ENCODE measurements at regions not wholly inside any gene's neighbourhood (a gene's known extent, or its start where the extent isn't known, plus 50 kb on each side); places are given as distances from the start of the nearest gene placed in this dataset.

DNA sequence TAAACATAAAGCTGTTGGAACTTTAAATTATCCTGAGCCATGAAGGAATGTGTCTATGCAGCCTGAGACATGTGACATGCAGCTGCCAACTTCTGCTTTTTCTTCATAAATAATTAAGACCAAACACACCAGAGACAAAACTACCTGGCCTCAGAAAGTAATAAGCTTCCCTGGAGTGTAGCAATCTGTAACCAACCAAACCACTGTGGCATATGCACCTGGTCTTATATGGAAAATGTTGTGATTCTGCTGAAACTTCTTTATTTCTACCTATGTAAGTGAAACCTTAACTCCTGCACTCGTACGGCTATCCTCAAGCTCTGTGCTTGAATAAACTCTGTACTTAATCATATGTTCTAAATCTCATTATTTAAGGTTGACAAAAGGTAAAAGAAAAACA lies 515.0 kb downstream of the TMEM182 start:
- Histone ChIP-seq H2BK12ac (ENCODE audit: low read depth, low read length) (no peak overlapping the region), H3K79me1 (ENCODE audit: low read depth, low read length) (no peaks in the 10 kb centered on the region), H3K9ac (replicated peaks in 1 of 4; ENCODE audit: extremely low read depth in 1 of 4, low read depth in 3 of 4, low read length in 3 of 4) (no peak overlapping the region), H2BK20ac (ENCODE audit: low read length) (no peak overlapping the region), H2AK5ac (ENCODE audit: low read depth, low read length) (no peak overlapping the region), H4K91ac (replicated peaks; ENCODE audit: insufficient read length, low read length) (no peak overlapping the region), H3K14ac (ENCODE audit: insufficient read length) (no peak overlapping the region), H3K23me2 (ENCODE audit: low read depth, low read length) (no peaks in the 10 kb centered on the region), H3K36me3 (ENCODE audit: control insufficient read depth in 2 of 4, insufficient read depth in 4 of 4, low read length in 3 of 4) (no peaks in the 10 kb centered on the region), H3K79me2 (ENCODE audit: control insufficient read depth in 1 of 2, insufficient read depth in 2 of 2, low read length in 2 of 2) (no peaks in the 10 kb centered on the region), H3K56ac (replicated peaks; ENCODE audit: insufficient read length, low read depth, low read length) (no peak overlapping the region), H3K4me1 (replicated peaks in 1 of 4; ENCODE audit: control insufficient read depth in 3 of 4, insufficient read depth in 4 of 4, low read length in 3 of 4) (no peaks in the 10 kb centered on the region), H2BK15ac (ENCODE audit: low read length) (no peak overlapping the region), H3K4ac (replicated peaks; ENCODE audit: insufficient read length, low read depth, low read length) (no peak overlapping the region), H2BK5ac (ENCODE audit: low read depth, low read length) (no peak overlapping the region), H2AFZ (ENCODE audit: low read length) (no peak overlapping the region), H3K27me3 (replicated peaks in 1 of 4; ENCODE audit: control insufficient read depth in 3 of 4, extremely low read depth in 1 of 4, insufficient read depth in 3 of 4, low read length in 3 of 4) (no peaks in the 10 kb centered on the region), H3K27ac (ENCODE audit: low read depth, low read length) (no peak overlapping the region), H3K4me2 (ENCODE audit: insufficient read depth in 1 of 2, low read depth in 2 of 2, low read length in 2 of 2) (no peak overlapping the region), H4K5ac (ENCODE audit: insufficient read length, low read depth, low read length) (no peak overlapping the region), H2BK120ac (replicated peaks; ENCODE audit: low read depth, low read length) (no peak overlapping the region), H3K9me3 (ENCODE audit: insufficient read depth in 2 of 2, low read depth in 1 of 2, low read length in 1 of 2) (peaks cover 5 to 12% of the 10 kb centered on the region in 2 experiments; a peak in 3 of 4 replicates), H4K8ac (ENCODE audit: extremely low read depth, insufficient read depth, low read length) (no peak overlapping the region), H4K20me1 (replicated peaks in 1 of 2; ENCODE audit: control insufficient read depth in 1 of 2, insufficient read depth in 2 of 2, low read length in 2 of 2) (no peaks in the 10 kb centered on the region), H3K4me3 (ENCODE audit: extremely low read depth in 1 of 4, insufficient read depth in 2 of 4, low read depth in 3 of 4, low read length in 4 of 4) (no peak overlapping the region), H3K23ac (ENCODE audit: insufficient read length) (no peak overlapping the region), H3K18ac (ENCODE audit: extremely low read depth, low read length) (no peak overlapping the region)
- CTCF ChIA-PET (ENCODE audit: partially characterized antibody), result no interaction called here
- WGBS, 2 experiments (ENCODE audit: extremely low coverage in 1 of 2, insufficient coverage in 1 of 2, insufficient read length in 1 of 2, insufficient replicate concordance in 2 of 2, low coverage in 1 of 2, low lambda C conversion rate in 2 of 2, missing lambda C conversion rate in 1 of 2), result 94% methylated on average over 2 of the region's 2 CpGs; no CpG with 5 or more reads in 1 of the 2 experiments
- no peak for FAIRE-seq
- no peak for DNase-seq (ENCODE audit: low read depth in 1 of 2, low spot score in 2 of 2)
- POLR2A ChIA-PET (ENCODE audit: partially characterized antibody), result interaction anchor here (0.6 kb wide), 1 partner anchor 119 kb away, joined by 3 read pairs; no protein-coding TSS in a partner anchor
- no peak for TF ChIP-seq HDAC2 (IDR thresholded peaks at IDR 0.05; ENCODE audit: borderline replicate concordance in 1 of 2, low read depth in 2 of 2, low read length in 2 of 2)
- no peak for TF ChIP-seq NRF1 (IDR thresholded peaks at IDR 0.05; ENCODE audit: low read depth, low read length)
- TF ChIP-seq RFX5 (IDR thresholded peaks at IDR 0.05; ENCODE audit: borderline replicate concordance, low read depth, low read length), result no peak
- TF ChIP-seq EP300 (IDR thresholded peaks at IDR 0.05; ENCODE audit: borderline replicate concordance in 1 of 2, low read depth in 2 of 2, low read length in 2 of 2), result no peak
- no peak for TF ChIP-seq CHD1 (IDR thresholded peaks at IDR 0.05; ENCODE audit: low read depth, low read length)
- no peak for TF ChIP-seq SRF (IDR thresholded peaks at IDR 0.05; ENCODE audit: low read depth, low read length)
- no peak for TF ChIP-seq EZH2 (IDR thresholded peaks at IDR 0.05; ENCODE audit: low read depth, low read length, severe bottlenecking)
- no peak for TF ChIP-seq CEBPB (IDR thresholded peaks at IDR 0.05; ENCODE audit: low read depth, low read length)
- no peak for TF ChIP-seq JUN (IDR thresholded peaks at IDR 0.05; ENCODE audit: low read depth, low read length)
- TF ChIP-seq ZNF274 (IDR thresholded peaks at IDR 0.05; ENCODE audit: borderline replicate concordance, extremely low read depth, low read length), result no peak
- TF ChIP-seq, protein P1, sequence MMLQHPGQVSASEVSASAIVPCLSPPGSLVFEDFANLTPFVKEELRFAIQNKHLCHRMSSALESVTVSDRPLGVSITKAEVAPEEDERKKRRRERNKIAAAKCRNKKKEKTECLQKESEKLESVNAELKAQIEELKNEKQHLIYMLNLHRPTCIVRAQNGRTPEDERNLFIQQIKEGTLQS (IDR thresholded peaks at IDR 0.05; ENCODE audit: insufficient read depth, low read depth, low read length), result no peak
- no peak for TF ChIP-seq KDM4A (IDR thresholded peaks at IDR 0.05; ENCODE audit: low read depth, low read length, severe bottlenecking)
- no peak for TF ChIP-seq BRCA1 (IDR thresholded peaks at IDR 0.05; ENCODE audit: low read depth, low read length)
